HepG2 (cell line): ENCODE measurements at regions not wholly inside any gene's neighbourhood (a gene's known extent, or its start where the extent isn't known, plus 50 kb on each side); places are given as distances from the start of the nearest gene placed in this dataset.

Experiments used
- ATAC-seq: fragments of 200-7000 bp; cut with Tn5 transposase; 3 replicates; pipeline ENCODE4 v1.9.1; 2020; ENCODE audit warnings: mild to moderate bottlenecking, moderate library complexity
- BruUV-seq: library from RNA; stranded (reverse); fragments of 400-500 nt; replicated peaks from 2 replicates; lab custom pipeline; 2021; lab: Mats Ljungman, UMichigan
- CTCF ChIA-PET: fragments of 300-600 bp; formaldehyde crosslinking; extraction: SDS; loops from one replicate; lab custom pipeline; 2021; ENCODE audit warnings: low total read pairs, inconsistent platforms, low intra/inter-chr PET ratio; lab: Yijun Ruan, JAX
- POLR2A ChIA-PET: fragments of 350-600 bp; sonication (Branson Sonifier 250); formaldehyde crosslinking; loops from one replicate; lab custom pipeline; 2020; ENCODE audit warnings: antibody characterized with exemption, inconsistent platforms; lab: Yijun Ruan, JAX
- DNase-seq: peaks from one replicate; pipeline ENCODE4 v3.0.0-alpha.2; 2015; ENCODE audit warnings: low spot score
- FAIRE-seq: peaks from 3 replicates; lab custom pipeline; 2011; peaks lifted over from hg19 to GRCh38; lab: Jason Lieb, UNC
- H2AFZ ChIP-seq: one replicate; pipeline ENCODE4 v1.6.1; 2011; ENCODE audit warnings: low read length, inconsistent platforms
- H3K27ac ChIP-seq: fragments of 300-600 bp; 3 replicates; pipeline ENCODE4 v1.8.0; 2011; ENCODE audit warnings: mixed run types, mild to moderate bottlenecking, mixed read lengths, low read length, inconsistent platforms; ENCODE audit not compliant: insufficient read depth; ENCODE audit errors: extremely low read length
- H3K27me3 ChIP-seq, 2 experiments: fragments of 200-600 bp in 1 of 2; 2 replicates in 1 of 2; 3 replicates in 1 of 2; pipeline versions ENCODE4 v1.6.0 to v1.8.0; 2011; ENCODE audit warnings: low read length in 2 of 2, mild to moderate bottlenecking in 2 of 2, moderate library complexity in 2 of 2, inconsistent platforms in 1 of 2; ENCODE audit not compliant: insufficient read depth in 2 of 2, control insufficient read depth in 1 of 2
- H3K36me3 ChIP-seq, 2 experiments: fragments of 200-600 bp in 1 of 2; replicated peaks in 1 of 2; 2 replicates in 1 of 2; 3 replicates in 1 of 2; pipeline versions ENCODE4 v1.5.1 to v1.8.0; 2011; ENCODE audit warnings: low read length in 2 of 2, inconsistent platforms in 1 of 2; ENCODE audit not compliant: insufficient read depth in 2 of 2, control insufficient read depth in 1 of 2
- H3K4me1 ChIP-seq: 2 replicates; pipeline ENCODE4 v1.5.1; 2012; ENCODE audit warnings: low read length, inconsistent platforms; ENCODE audit not compliant: insufficient read depth
- H3K4me2 ChIP-seq: 2 replicates; pipeline ENCODE4 v1.6.0; 2011; ENCODE audit warnings: low read depth, low read length, inconsistent platforms
- H3K4me3 ChIP-seq, 3 experiments: fragments of 200-600 bp in 1 of 3; sonication (generic), shearing (Covaris generic) in 1 of 3; replicated peaks in 1 of 3; 2 replicates each; pipeline ENCODE4 v1.5.1; 2011 to 2016; ENCODE audit warnings: low read length in 3 of 3, inconsistent platforms in 2 of 3, low read depth in 2 of 3, mild to moderate bottlenecking in 2 of 3, control low read depth in 1 of 3, mixed read lengths in 1 of 3; ENCODE audit not compliant: insufficient read depth in 1 of 3
- H3K79me2 ChIP-seq: one replicate; pipeline ENCODE4 v1.6.1; 2011; ENCODE audit warnings: low read length, inconsistent platforms; ENCODE audit not compliant: insufficient read depth
- H3K9ac ChIP-seq: 2 replicates; pipeline ENCODE4 v1.6.0; 2011; ENCODE audit warnings: mild to moderate bottlenecking, low read depth, low read length, inconsistent platforms; ENCODE audit not compliant: insufficient read depth
- H3K9me3 ChIP-seq: 2 replicates; pipeline ENCODE4 v1.5.1; 2012; ENCODE audit warnings: mild to moderate bottlenecking, low read length
- H4K20me1 ChIP-seq: 2 replicates; pipeline ENCODE4 v1.6.0; 2011; ENCODE audit warnings: inconsistent platforms, mild to moderate bottlenecking, low read length, moderate library complexity; ENCODE audit not compliant: insufficient read depth
- CBX1 ChIP-seq: IDR thresholded peaks from one replicate; pipeline ENCODE4 v1.6.1; 2016; ENCODE audit warnings: antibody characterized with exemption, low read depth
- GLI4 ChIP-seq: sonication (generic); formaldehyde crosslinking; IDR thresholded peaks from 2 replicates; pipeline ENCODE4 v1.5.1; 2020; ENCODE audit warnings: missing genetic modification reagents, mild to moderate bottlenecking, moderate library complexity, borderline replicate concordance
- IKZF1 ChIP-seq: fragments of 450-650 bp; IDR thresholded peaks from 2 replicates; pipeline ENCODE4 v1.7.1; 2016
- KDM2A ChIP-seq: sonication (generic); formaldehyde crosslinking; IDR thresholded peaks from 2 replicates; pipeline ENCODE4 v1.4.0; 2020; ENCODE audit warnings: low read depth, missing genetic modification reagents, borderline replicate concordance
- NCOA1 ChIP-seq: sonication (generic); formaldehyde crosslinking; IDR thresholded peaks from 2 replicates; pipeline ENCODE4 v1.9.0; 2021; ENCODE audit warnings: missing genetic modification reagents
- SIX1 ChIP-seq: sonication (generic); formaldehyde crosslinking; IDR thresholded peaks from 2 replicates; pipeline ENCODE4 v1.4.0; 2020; ENCODE audit warnings: missing genetic modification reagents, borderline replicate concordance
- TP53 ChIP-seq: sonication (generic); formaldehyde crosslinking; conservative IDR thresholded peaks from 2 replicates; pipeline ENCODE4 v1.4.0; 2020; ENCODE audit warnings: missing genetic modification reagents
- ZFX ChIP-seq: sonication (generic); formaldehyde crosslinking; IDR thresholded peaks from 2 replicates; pipeline ENCODE4 v1.4.0; 2020; ENCODE audit warnings: mild to moderate bottlenecking, low read depth, missing genetic modification reagents, moderate library complexity
- ZNF547 ChIP-seq: sonication (generic); formaldehyde crosslinking; IDR thresholded peaks from 2 replicates; pipeline ENCODE4 v1.5.1; 2020; ENCODE audit warnings: mild to moderate bottlenecking, missing genetic modification reagents
- ZNF558 ChIP-seq: sonication (generic); formaldehyde crosslinking; IDR thresholded peaks from 2 replicates; pipeline ENCODE4 v1.9.0; 2022; ENCODE audit warnings: mild to moderate bottlenecking, missing genetic modification reagents, borderline replicate concordance
- ZNF562 ChIP-seq: sonication (generic); formaldehyde crosslinking; IDR thresholded peaks from 2 replicates; pipeline ENCODE4 v1.8.0; 2022; ENCODE audit warnings: missing genetic modification reagents, borderline replicate concordance
- WGBS: methylation state at CpG from one replicate; pipeline ENCODE4 v1.1.6; 2017; ENCODE audit warnings: low lambda C conversion rate; 5-methylcytosine and 5-hydroxymethylcytosine counted together
- in situ Hi-C: cut with HindIII; loops from 2 replicates; pipeline ENCODE4 v1.10.0; 2017; ENCODE audit warnings: low pct_unique_long_range_greater_than_20kb; ENCODE audit not compliant: extremely low pct_ligation_motif_present
- intact Hi-C: fragments of 100-400 bp; cut with micrococcal nuclease; formaldehyde crosslinking; loops from one replicate; pipeline ENCODE4 v1.10.0; 2022; ENCODE audit not compliant: unreplicated experiment
- TF ChIP-seq, protein P1 (sequence below): sonication (generic); formaldehyde crosslinking; IDR thresholded peaks from 2 replicates; pipeline ENCODE4 v1.5.0; 2020; ENCODE audit warnings: missing genetic modification reagents
- TF ChIP-seq, protein P2 (sequence below): sonication (generic); formaldehyde crosslinking; IDR thresholded peaks from 2 replicates; pipeline ENCODE4 v1.9.0; 2021; ENCODE audit warnings: missing genetic modification reagents, mild to moderate bottlenecking, borderline replicate concordance
- TF ChIP-seq, protein P3 (sequence below): sonication (generic); formaldehyde crosslinking; IDR thresholded peaks from 2 replicates; pipeline ENCODE4 v1.4.0; 2020; ENCODE audit warnings: mild to moderate bottlenecking, low read depth, missing genetic modification reagents
- TF ChIP-seq, protein P4 (sequence below): sonication (generic); formaldehyde crosslinking; IDR thresholded peaks from 2 replicates; pipeline ENCODE4 v1.8.1; 2023; ENCODE audit warnings: mild to moderate bottlenecking, missing genetic modification reagents
- TF ChIP-seq, protein P5 (sequence below): sonication (generic); formaldehyde crosslinking; IDR thresholded peaks from 2 replicates; pipeline ENCODE4 v1.4.0; 2020; ENCODE audit warnings: missing genetic modification reagents, borderline replicate concordance
- TF ChIP-seq, protein P6 (sequence below): sonication (generic); formaldehyde crosslinking; IDR thresholded peaks from 2 replicates; pipeline ENCODE4 v1.8.1; 2023; ENCODE audit warnings: mild to moderate bottlenecking, inconsistent platforms, moderate library complexity, missing genetic modification reagents, borderline replicate concordance

DNA sequence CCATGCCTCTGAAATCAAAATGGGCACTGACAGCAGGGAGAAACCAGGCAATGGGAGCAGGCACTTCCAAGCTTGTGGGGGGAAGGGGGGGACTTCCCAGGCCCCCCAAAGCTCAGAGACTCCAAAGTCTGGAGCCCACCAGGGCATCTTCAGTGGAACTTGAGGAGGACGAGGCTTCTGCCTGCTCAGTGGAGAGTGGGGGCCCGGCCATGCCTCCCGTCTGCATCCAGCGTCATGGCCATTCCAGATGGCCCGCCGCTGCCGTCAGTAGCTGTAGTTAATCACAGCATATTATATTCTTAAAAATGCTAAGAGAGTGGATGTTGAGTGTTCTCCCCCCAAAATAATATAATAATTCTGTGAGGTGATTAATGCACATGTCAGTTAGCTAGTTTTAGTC, 315.2 kb downstream of the KCNJ2 start (continued):
- TF ChIP-seq, protein P1, sequence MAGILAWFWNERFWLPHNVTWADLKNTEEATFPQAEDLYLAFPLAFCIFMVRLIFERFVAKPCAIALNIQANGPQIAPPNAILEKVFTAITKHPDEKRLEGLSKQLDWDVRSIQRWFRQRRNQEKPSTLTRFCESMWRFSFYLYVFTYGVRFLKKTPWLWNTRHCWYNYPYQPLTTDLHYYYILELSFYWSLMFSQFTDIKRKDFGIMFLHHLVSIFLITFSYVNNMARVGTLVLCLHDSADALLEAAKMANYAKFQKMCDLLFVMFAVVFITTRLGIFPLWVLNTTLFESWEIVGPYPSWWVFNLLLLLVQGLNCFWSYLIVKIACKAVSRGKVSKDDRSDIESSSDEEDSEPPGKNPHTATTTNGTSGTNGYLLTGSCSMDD (CRISPR knock-in tag): no peak
- TF ChIP-seq GLI4 (CRISPR knock-in tag) (no peak), TP53 (CRISPR knock-in tag) (no peak), ZFX (CRISPR knock-in tag) (no peak)
- TF ChIP-seq, protein P2, sequence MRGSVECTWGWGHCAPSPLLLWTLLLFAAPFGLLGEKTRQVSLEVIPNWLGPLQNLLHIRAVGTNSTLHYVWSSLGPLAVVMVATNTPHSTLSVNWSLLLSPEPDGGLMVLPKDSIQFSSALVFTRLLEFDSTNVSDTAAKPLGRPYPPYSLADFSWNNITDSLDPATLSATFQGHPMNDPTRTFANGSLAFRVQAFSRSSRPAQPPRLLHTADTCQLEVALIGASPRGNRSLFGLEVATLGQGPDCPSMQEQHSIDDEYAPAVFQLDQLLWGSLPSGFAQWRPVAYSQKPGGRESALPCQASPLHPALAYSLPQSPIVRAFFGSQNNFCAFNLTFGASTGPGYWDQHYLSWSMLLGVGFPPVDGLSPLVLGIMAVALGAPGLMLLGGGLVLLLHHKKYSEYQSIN (CRISPR knock-in tag): no peak
- TF ChIP-seq, protein P3, sequence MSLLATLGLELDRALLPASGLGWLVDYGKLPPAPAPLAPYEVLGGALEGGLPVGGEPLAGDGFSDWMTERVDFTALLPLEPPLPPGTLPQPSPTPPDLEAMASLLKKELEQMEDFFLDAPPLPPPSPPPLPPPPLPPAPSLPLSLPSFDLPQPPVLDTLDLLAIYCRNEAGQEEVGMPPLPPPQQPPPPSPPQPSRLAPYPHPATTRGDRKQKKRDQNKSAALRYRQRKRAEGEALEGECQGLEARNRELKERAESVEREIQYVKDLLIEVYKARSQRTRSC (CRISPR knock-in tag): no peak

DNA sequence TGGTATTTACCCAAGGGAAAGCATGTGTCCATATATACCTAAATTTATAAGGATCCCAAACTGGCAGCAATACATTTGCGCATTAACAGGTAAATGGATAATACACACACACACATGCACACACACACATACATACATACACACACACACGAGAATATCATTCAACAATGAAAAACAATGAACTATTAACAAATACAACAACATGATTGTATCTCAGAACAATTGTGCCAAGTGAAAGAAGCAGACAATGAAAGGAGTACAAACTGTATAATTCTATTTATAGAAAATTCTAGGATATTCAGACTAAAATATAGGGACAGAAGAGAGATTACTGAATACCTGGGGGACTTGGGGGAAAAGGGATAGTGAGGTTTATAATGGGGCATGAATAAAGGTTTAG, 323.0 kb downstream of the KCNJ2 start:
- H3K9me3 ChIP-seq: peaks cover 52% of the 10 kb centered on the region
- DNase-seq (no peak), FAIRE-seq (no peak), ATAC-seq (no peak)
- no peaks in the 10 kb centered on the region for H3K36me3 ChIP-seq
- no peak overlapping the region for H2AFZ ChIP-seq
- ChIA-PET CTCF (no interaction called here), POLR2A (no interaction called here)
- H3K4me2 ChIP-seq: no peak overlapping the region
- no peaks in the 10 kb centered on the region for H3K4me1 ChIP-seq
- H3K79me2 ChIP-seq: no peaks in the 10 kb centered on the region
- H4K20me1 ChIP-seq: no peaks in the 10 kb centered on the region
- BruUV-seq: no TSS peak
- 33% methylated on average over 2 of the region's 2 CpGs for WGBS
- H3K9ac ChIP-seq: no peak overlapping the region
- H3K27ac ChIP-seq: no peak overlapping the region
- in situ Hi-C loops: no loop called here
- no peaks in the 10 kb centered on the region for H3K27me3 ChIP-seq
- H3K4me3 ChIP-seq: no peak overlapping the region
- intact Hi-C loops: no loop called here
- TF ChIP-seq, protein P4, sequence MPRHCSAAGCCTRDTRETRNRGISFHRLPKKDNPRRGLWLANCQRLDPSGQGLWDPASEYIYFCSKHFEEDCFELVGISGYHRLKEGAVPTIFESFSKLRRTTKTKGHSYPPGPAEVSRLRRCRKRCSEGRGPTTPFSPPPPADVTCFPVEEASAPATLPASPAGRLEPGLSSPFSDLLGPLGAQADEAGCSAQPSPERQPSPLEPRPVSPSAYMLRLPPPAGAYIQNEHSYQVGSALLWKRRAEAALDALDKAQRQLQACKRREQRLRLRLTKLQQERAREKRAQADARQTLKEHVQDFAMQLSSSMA (CRISPR knock-in tag): no peak
- TF ChIP-seq KDM2A (CRISPR knock-in tag) (no peak), ZNF547 (CRISPR knock-in tag) (no peak), CBX1 (no peak), ZNF558 (CRISPR knock-in tag) (no peak), ZNF562 (CRISPR knock-in tag) (no peak), NCOA1 (CRISPR knock-in tag) (no peak), IKZF1 (no peak), TP53 (CRISPR knock-in tag) (no peak), SIX1 (no peak)
- TF ChIP-seq, protein P5, sequence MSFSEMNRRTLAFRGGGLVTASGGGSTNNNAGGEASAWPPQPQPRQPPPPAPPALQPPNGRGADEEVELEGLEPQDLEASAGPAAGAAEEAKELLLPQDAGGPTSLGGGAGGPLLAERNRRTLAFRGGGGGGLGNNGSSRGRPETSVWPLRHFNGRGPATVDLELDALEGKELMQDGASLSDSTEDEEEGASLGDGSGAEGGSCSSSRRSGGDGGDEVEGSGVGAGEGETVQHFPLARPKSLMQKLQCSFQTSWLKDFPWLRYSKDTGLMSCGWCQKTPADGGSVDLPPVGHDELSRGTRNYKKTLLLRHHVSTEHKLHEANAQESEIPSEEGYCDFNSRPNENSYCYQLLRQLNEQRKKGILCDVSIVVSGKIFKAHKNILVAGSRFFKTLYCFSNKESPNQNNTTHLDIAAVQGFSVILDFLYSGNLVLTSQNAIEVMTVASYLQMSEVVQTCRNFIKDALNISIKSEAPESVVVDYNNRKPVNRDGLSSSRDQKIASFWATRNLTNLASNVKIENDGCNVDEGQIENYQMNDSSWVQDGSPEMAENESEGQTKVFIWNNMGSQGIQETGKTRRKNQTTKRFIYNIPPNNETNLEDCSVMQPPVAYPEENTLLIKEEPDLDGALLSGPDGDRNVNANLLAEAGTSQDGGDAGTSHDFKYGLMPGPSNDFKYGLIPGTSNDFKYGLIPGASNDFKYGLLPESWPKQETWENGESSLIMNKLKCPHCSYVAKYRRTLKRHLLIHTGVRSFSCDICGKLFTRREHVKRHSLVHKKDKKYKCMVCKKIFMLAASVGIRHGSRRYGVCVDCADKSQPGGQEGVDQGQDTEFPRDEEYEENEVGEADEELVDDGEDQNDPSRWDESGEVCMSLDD (CRISPR knock-in tag): no peak
- TF ChIP-seq, protein P6, sequence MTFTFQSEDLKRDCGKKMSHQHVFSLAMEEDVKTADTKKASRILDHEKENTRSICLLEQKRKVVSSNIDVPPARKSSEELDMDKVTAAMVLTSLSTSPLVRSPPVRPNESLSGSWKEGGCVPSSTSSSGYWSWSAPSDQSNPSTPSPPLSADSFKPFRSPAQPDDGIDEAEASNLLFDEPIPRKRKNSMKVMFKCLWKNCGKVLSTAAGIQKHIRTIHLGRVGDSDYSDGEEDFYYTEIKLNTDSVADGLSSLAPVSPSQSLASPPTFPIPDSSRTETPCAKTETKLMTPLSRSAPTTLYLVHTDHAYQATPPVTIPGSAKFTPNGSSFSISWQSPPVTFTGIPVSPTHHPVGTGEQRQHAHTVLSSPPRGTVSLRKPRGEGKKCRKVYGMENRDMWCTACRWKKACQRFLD (CRISPR knock-in tag): no peak
